ENCODE measurements at regions not wholly inside any gene's neighbourhood (a gene's known extent, or its start where the extent isn't known, plus 50 kb on each side); places are given as distances from the start of the nearest gene placed in this dataset.

DNA sequence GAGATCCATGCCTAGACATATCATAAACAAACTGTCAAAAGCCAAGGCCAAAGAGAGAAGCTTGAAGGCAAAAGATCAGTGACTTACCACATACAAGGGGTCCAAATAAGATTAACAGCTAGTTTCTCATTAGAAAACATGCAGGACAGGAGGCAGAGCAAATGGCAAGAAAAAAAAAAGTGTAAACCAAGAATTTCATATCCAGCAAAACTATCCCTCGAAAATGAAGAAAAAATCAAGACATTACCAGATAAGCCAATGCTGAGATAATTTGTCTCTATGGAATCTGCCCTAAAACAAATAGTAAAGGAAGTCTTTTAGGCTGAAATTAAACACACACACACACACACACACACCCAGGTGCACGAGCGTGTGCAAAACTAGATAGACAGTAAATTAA lies 99.6 kb upstream of the NSMCE3 start:
- H3K9me3 Mint-ChIP-seq (ENCODE audit: low read depth, unreplicated experiment), result no peaks in the 10 kb centered on the region
- BruUV-seq (replicated peaks), result no TSS peak
- H3K36me3 Mint-ChIP-seq (ENCODE audit: insufficient read depth, unreplicated experiment), result no peaks in the 10 kb centered on the region
- DNase-seq, result no peak
- H3K27me3 Mint-ChIP-seq (ENCODE audit: unreplicated experiment), result no peaks in the 10 kb centered on the region
- H3K4me1 Mint-ChIP-seq (ENCODE audit: low read depth, unreplicated experiment), result no peaks in the 10 kb centered on the region
- no peak overlapping the region for H3K4me3 Mint-ChIP-seq (ENCODE audit: low read depth, unreplicated experiment)
- CTCF ChIA-PET, result no interaction called here
- intact Hi-C loops (cut with micrococcal nuclease; ENCODE audit: unreplicated experiment), result no loop called here
- TF ChIP-seq, protein P1, sequence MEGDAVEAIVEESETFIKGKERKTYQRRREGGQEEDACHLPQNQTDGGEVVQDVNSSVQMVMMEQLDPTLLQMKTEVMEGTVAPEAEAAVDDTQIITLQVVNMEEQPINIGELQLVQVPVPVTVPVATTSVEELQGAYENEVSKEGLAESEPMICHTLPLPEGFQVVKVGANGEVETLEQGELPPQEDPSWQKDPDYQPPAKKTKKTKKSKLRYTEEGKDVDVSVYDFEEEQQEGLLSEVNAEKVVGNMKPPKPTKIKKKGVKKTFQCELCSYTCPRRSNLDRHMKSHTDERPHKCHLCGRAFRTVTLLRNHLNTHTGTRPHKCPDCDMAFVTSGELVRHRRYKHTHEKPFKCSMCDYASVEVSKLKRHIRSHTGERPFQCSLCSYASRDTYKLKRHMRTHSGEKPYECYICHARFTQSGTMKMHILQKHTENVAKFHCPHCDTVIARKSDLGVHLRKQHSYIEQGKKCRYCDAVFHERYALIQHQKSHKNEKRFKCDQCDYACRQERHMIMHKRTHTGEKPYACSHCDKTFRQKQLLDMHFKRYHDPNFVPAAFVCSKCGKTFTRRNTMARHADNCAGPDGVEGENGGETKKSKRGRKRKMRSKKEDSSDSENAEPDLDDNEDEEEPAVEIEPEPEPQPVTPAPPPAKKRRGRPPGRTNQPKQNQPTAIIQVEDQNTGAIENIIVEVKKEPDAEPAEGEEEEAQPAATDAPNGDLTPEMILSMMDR (IDR thresholded peaks at IDR 0.05; ENCODE audit: unreplicated experiment), result no peak
- H3K27ac Mint-ChIP-seq (ENCODE audit: unreplicated experiment), result no peak overlapping the region

DNA sequence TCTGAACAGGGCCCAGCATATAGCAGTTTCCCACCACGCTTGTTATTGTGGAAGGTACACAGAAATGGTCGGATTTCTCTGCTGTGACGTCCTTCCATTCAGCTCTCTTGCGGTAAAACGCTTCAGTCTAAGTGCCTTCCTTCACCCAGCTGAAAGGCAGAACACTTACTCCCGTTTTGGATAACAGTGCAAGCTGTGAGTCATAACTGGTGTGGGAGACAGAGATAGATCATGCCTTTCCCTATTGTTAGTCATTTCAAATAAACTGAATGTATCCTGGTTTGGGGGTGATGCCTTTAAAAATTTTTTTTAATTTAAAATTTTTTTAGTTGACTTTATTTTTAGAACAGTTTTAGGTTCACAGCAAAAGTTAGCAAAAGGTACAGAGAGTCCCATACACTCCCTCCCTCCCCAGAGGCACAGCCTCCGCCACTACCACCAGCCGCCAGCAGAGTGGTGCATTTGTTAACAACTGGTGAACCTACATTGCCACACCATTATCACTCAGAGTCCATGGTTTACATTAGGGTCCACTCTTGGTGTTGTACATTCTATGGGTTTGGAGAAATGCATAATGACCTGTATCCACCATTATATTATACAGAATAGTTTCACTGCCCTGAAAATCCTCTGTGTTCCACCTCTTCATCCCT lies 94.9 kb upstream of the NSMCE3 start:
- no peaks in the 10 kb centered on the region for H3K36me3 Mint-ChIP-seq (ENCODE audit: insufficient read depth, unreplicated experiment)
- H3K9me3 Mint-ChIP-seq (ENCODE audit: low read depth, unreplicated experiment), result no peaks in the 10 kb centered on the region
- no peak for DNase-seq
- BruUV-seq (replicated peaks), result no TSS peak
- H3K4me3 Mint-ChIP-seq (ENCODE audit: low read depth, unreplicated experiment), result no peak overlapping the region
- TF ChIP-seq, protein P1 (IDR thresholded peaks at IDR 0.05; ENCODE audit: unreplicated experiment), result no peak
- no peak overlapping the region for H3K27ac Mint-ChIP-seq (ENCODE audit: unreplicated experiment)
- CTCF ChIA-PET, result no interaction called here
- intact Hi-C loops (cut with micrococcal nuclease; ENCODE audit: unreplicated experiment), result no loop called here
- no peaks in the 10 kb centered on the region for H3K27me3 Mint-ChIP-seq (ENCODE audit: unreplicated experiment)
- H3K4me1 Mint-ChIP-seq (ENCODE audit: low read depth, unreplicated experiment), result no peaks in the 10 kb centered on the region

DNA sequence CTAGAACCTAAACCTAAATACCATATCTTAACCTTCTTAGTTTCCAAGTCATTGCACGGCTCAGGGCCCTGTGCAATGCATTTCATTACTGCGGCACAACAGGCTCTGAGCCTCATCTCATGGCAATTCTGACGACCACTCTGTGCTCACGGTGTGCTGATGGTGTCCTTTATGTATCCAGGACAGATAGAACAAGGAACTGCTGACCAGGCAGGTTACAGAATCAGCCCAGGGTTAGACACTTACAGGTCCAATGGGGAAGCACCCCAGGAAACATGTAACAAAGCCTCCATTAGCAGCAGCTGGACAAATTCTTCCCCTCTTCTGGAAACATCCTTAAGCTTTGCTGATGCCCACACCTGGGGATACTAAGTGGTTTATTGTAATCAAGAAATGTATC lies 91.9 kb upstream of the NSMCE3 start:
- CTCF ChIA-PET, result no interaction called here
- intact Hi-C loops (cut with micrococcal nuclease; ENCODE audit: unreplicated experiment), result no loop called here
- H3K9me3 Mint-ChIP-seq (ENCODE audit: low read depth, unreplicated experiment), result no peaks in the 10 kb centered on the region
- no peaks in the 10 kb centered on the region for H3K4me1 Mint-ChIP-seq (ENCODE audit: low read depth, unreplicated experiment)
- H3K27ac Mint-ChIP-seq (ENCODE audit: unreplicated experiment), result no peak overlapping the region
- no TSS peak for BruUV-seq (replicated peaks)
- H3K36me3 Mint-ChIP-seq (ENCODE audit: insufficient read depth, unreplicated experiment), result no peaks in the 10 kb centered on the region
- DNase-seq, result no peak
- H3K4me3 Mint-ChIP-seq (ENCODE audit: low read depth, unreplicated experiment), result no peak overlapping the region
- TF ChIP-seq, protein P1 (IDR thresholded peaks at IDR 0.05; ENCODE audit: unreplicated experiment), result no peak
- H3K27me3 Mint-ChIP-seq (ENCODE audit: unreplicated experiment), result no peaks in the 10 kb centered on the region

GRCh38 chr15:29360152-29360551 lies 90.5 kb upstream of the NSMCE3 start:
- intact Hi-C loops (cut with micrococcal nuclease; ENCODE audit: unreplicated experiment), result no loop called here
- Mint-ChIP-seq H3K27me3 (ENCODE audit: unreplicated experiment) (no peaks in the 10 kb centered on the region), H3K4me3 (ENCODE audit: low read depth, unreplicated experiment) (no peak overlapping the region), H3K36me3 (ENCODE audit: insufficient read depth, unreplicated experiment) (no peaks in the 10 kb centered on the region), H3K4me1 (ENCODE audit: low read depth, unreplicated experiment) (no peaks in the 10 kb centered on the region), H3K9me3 (ENCODE audit: low read depth, unreplicated experiment) (no peaks in the 10 kb centered on the region), H3K27ac (ENCODE audit: unreplicated experiment) (no peak overlapping the region)
- TF ChIP-seq, protein P1 (IDR thresholded peaks at IDR 0.05; ENCODE audit: unreplicated experiment), result no peak
- CTCF ChIA-PET, result no interaction called here
- DNase-seq, result no peak
- no TSS peak for BruUV-seq (replicated peaks)

Data from Calu3 (cell line).